ENCODE measurements at regions not wholly inside any gene's neighbourhood (a gene's known extent, or its start where the extent isn't known, plus 50 kb on each side); places are given as distances from the start of the nearest gene placed in this dataset.

- TF ChIP-seq SP1 (IDR thresholded peaks at IDR 0.05; ENCODE audit: low read depth) (no peak), FOSL1 (IDR thresholded peaks at IDR 0.05; ENCODE audit: low read depth) (no peak), EZH2phosphoT487 (IDR thresholded peaks at IDR 0.05; ENCODE audit: borderline replicate concordance) (no peak), POLR2AphosphoS5 (IDR thresholded peaks at IDR 0.05; ENCODE audit: low read depth, low read length) (no peak), YY1 (IDR thresholded peaks at IDR 0.05; ENCODE audit: extremely low read depth, insufficient replicate concordance, low read depth, low read length) (no peak), SIN3A (IDR thresholded peaks at IDR 0.05; ENCODE audit: low read depth) (no peak), POLR2A (IDR thresholded peaks at IDR 0.05; ENCODE audit: borderline replicate concordance, extremely low read depth, insufficient read depth, insufficient read length) (no peak), ZFX (IDR thresholded peaks at IDR 0.05) (no peak), JUND (IDR thresholded peaks at IDR 0.05) (no peak)
These were observed 73.3 kb upstream of the PRKG1 start (continued) for GRCh38 chr10:51000976-51001375.

- BruUV-seq (replicated peaks): no TSS peak
- TF ChIP-seq SIN3A (IDR thresholded peaks at IDR 0.05; ENCODE audit: low read depth) (no peak), ELF1 (IDR thresholded peaks at IDR 0.05; ENCODE audit: borderline replicate concordance, low read depth) (no peak), RAD21 (IDR thresholded peaks at IDR 0.05; ENCODE audit: low read depth) (peak; percentile 53), POLR2A (IDR thresholded peaks at IDR 0.05; ENCODE audit: borderline replicate concordance, extremely low read depth, insufficient read depth, insufficient read length) (no peak), SP1 (IDR thresholded peaks at IDR 0.05; ENCODE audit: low read depth) (no peak), CTCF (IDR thresholded peaks at IDR 0.05 in 2 of 3, conservative IDR thresholded peaks at IDR 0.05 in 1 of 3; ENCODE audit: borderline replicate concordance in 1 of 3, insufficient read depth in 1 of 3, low read depth in 2 of 3, low read length in 2 of 3) (peak; percentile 37 to 67 (median 48); a peak in 5 of 6 replicates), MAX (IDR thresholded peaks at IDR 0.05) (no peak), FOSL1 (IDR thresholded peaks at IDR 0.05; ENCODE audit: low read depth) (no peak), ATF3 (IDR thresholded peaks at IDR 0.05) (no peak), REST (IDR thresholded peaks at IDR 0.05; ENCODE audit: low read depth) (no peak), ZBTB33 (IDR thresholded peaks at IDR 0.05; ENCODE audit: extremely low read depth, insufficient replicate concordance, low read length) (no peak), JUND (IDR thresholded peaks at IDR 0.05) (no peak), TCF7L2 (IDR thresholded peaks at IDR 0.05; ENCODE audit: borderline replicate concordance, extremely low read depth, insufficient read depth, insufficient read length) (no peak), ZNF274 (IDR thresholded peaks at IDR 0.05; ENCODE audit: low read depth, low read length) (no peak)
These were observed 72.7 kb upstream of the PRKG1 start for GRCh38 chr10:51001587-51001986.

More at GRCh38 chr10:51001587-51001986, 72.7 kb upstream of the PRKG1 start:
- DNase-seq (ENCODE audit: low read depth, low spot score) (no peak), ATAC-seq (peak; percentile 72)
- ChIA-PET RAD21 (ENCODE audit: low non-redundant PET in 1 of 2, low total read pairs in 2 of 2, uncharacterized antibody in 2 of 2, unreplicated experiment in 2 of 2) (no interaction called here), CTCF (no interaction called here), POLR2A (no interaction called here)
- no peak overlapping the region for H2AFZ ChIP-seq (ENCODE audit: low read depth, low read length, poor library complexity, severe bottlenecking)
- no peak overlapping the region for H3K27ac ChIP-seq (ENCODE audit: low read depth, low read length)
- no peaks in the 10 kb centered on the region for H3K9me3 ChIP-seq (ENCODE audit: control insufficient read depth in 1 of 2, insufficient read depth in 1 of 2, low read depth in 1 of 2, low read length in 2 of 2)
- H3K4me2 ChIP-seq (ENCODE audit: low read length): no peak overlapping the region
- H3K36me3 ChIP-seq (ENCODE audit: control insufficient read depth in 1 of 2, insufficient read depth in 2 of 2, low read length in 2 of 2): no peaks in the 10 kb centered on the region
- no peak overlapping the region for H3K9ac ChIP-seq (ENCODE audit: low read length)
- no peaks in the 10 kb centered on the region for H3K79me2 ChIP-seq (ENCODE audit: insufficient read depth, low read length)
- peaks cover 7% of the 10 kb centered on the region for H3K27me3 ChIP-seq (ENCODE audit: insufficient read depth, low read length)
- H3K4me1 ChIP-seq (ENCODE audit: control insufficient read depth in 1 of 2, insufficient read depth in 2 of 2, low read length in 2 of 2): no peaks in the 10 kb centered on the region
- H3K9me2 ChIP-seq (ENCODE audit: insufficient read depth): no peaks in the 10 kb centered on the region
- H4K20me1 ChIP-seq (ENCODE audit: insufficient read depth): no peaks in the 10 kb centered on the region
- intact Hi-C loops (cut with micrococcal nuclease): loop anchor here (1.0 to 5.0 kb wide), 4 partner anchors 214 to 1776 kb away; no protein-coding TSS in a partner anchor
- no peak overlapping the region for H3K4me3 ChIP-seq (replicated peaks in 1 of 2; ENCODE audit: low read depth in 1 of 2, low read length in 2 of 2)
